H1 (cell line): ENCODE measurements at regions not wholly inside any gene's neighbourhood (a gene's known extent, or its start where the extent isn't known, plus 50 kb on each side); places are given as distances from the start of the nearest gene placed in this dataset.

Experiments
- CTCF ChIP-seq, 3 experiments: IDR thresholded peaks; 1 replicate in 2 of 3; 2 replicates in 1 of 3; pipeline versions ENCODE4 v1.5.1 to v1.6.1; 2011; ENCODE audit warnings: low read length in 3 of 3, mild to moderate bottlenecking in 3 of 3, inconsistent platforms in 2 of 3, low read depth in 1 of 3, moderate library complexity in 1 of 3; ENCODE audit not compliant: insufficient read depth in 1 of 3; ENCODE audit errors: control extremely low read depth in 1 of 3
- POLR2A ChIP-seq, 2 experiments: IDR thresholded peaks; 1 replicate in 1 of 2; 2 replicates in 1 of 2; pipeline ENCODE4 v1.6.1; 2011; ENCODE audit warnings: low read depth in 2 of 2, low read length in 2 of 2, mild to moderate bottlenecking in 2 of 2; ENCODE audit errors: control extremely low read depth in 1 of 2
- TBP ChIP-seq: IDR thresholded peaks from 2 replicates; pipeline ENCODE4 v1.6.1; 2011; ENCODE audit warnings: low read depth, low read length, improper control_type of control experiment
- ZNF274 ChIP-seq: IDR thresholded peaks from 2 replicates; pipeline ENCODE4 v1.7.0; 2012; ENCODE audit warnings: low read length, borderline replicate concordance; ENCODE audit errors: extremely low read depth

GRCh38 chr10:121405549-121405948, 192.7 kb downstream of the FGFR2 start:
- no peak for TF ChIP-seq ZNF274
- no peak for TF ChIP-seq TBP
- no peak for TF ChIP-seq CTCF (IDR thresholded peaks at IDR 0.05; ENCODE audit: control extremely low read depth in 1 of 3, insufficient read depth in 1 of 3, low read depth in 1 of 3, low read length in 3 of 3)
- TF ChIP-seq POLR2A (IDR thresholded peaks at IDR 0.05; ENCODE audit: control extremely low read depth in 1 of 2, low read depth in 2 of 2, low read length in 2 of 2) = no peak
